ENCODE measurements at regions not wholly inside any gene's neighbourhood (a gene's known extent, or its start where the extent isn't known, plus 50 kb on each side); places are given as distances from the start of the nearest gene placed in this dataset.

GRCh38 chr6:119891206-119891605 is 541.6 kb upstream of the MAN1A1 start:
- no peaks in the 10 kb centered on the region for H3K4me1 ChIP-seq (ENCODE audit: insufficient read depth, low read length, poor library complexity, severe bottlenecking)
- DNase-seq (ENCODE audit: low spot score) = no peak
- no peak overlapping the region for H3K27ac ChIP-seq (ENCODE audit: low read depth, low read length, poor library complexity, severe bottlenecking)
- ChIA-PET POLR2A (ENCODE audit: low non-redundant PET) (no interaction called here), CTCF (no interaction called here)
- H3K36me3 ChIP-seq (ENCODE audit: insufficient read depth, low read length, poor library complexity, severe bottlenecking) = no peaks in the 10 kb centered on the region
- BruUV-seq (replicated peaks) = no TSS peak
- H3K9me3 ChIP-seq (ENCODE audit: low read depth, low read length, poor library complexity, severe bottlenecking) = no peaks in the 10 kb centered on the region
- TF ChIP-seq CTCF (conservative IDR thresholded peaks at IDR 0.05; ENCODE audit: low read depth, low read length) = no peak
- TF ChIP-seq EZH2 (IDR thresholded peaks at IDR 0.05; ENCODE audit: borderline replicate concordance, low read depth, low read length, poor library complexity, severe bottlenecking) = no peak
- intact Hi-C loops (cut with micrococcal nuclease; ENCODE audit: unreplicated experiment) = no loop called here
- no peaks in the 10 kb centered on the region for H3K27me3 ChIP-seq (replicated peaks; ENCODE audit: insufficient read depth, low read depth, low read length, poor library complexity)
- no peak overlapping the region for H3K4me3 ChIP-seq (ENCODE audit: low read depth, low read length, poor library complexity, severe bottlenecking)

- POLR2A ChIA-PET (ENCODE audit: low non-redundant PET) = no interaction called here
- DNase-seq (ENCODE audit: low spot score) = no peak
- Histone ChIP-seq H3K36me3 (ENCODE audit: insufficient read depth, low read length, poor library complexity, severe bottlenecking) (no peaks in the 10 kb centered on the region), H3K27me3 (replicated peaks; ENCODE audit: insufficient read depth, low read depth, low read length, poor library complexity) (no peaks in the 10 kb centered on the region), H3K9me3 (ENCODE audit: low read depth, low read length, poor library complexity, severe bottlenecking) (no peaks in the 10 kb centered on the region), H3K4me3 (ENCODE audit: low read depth, low read length, poor library complexity, severe bottlenecking) (no peak overlapping the region), H3K4me1 (ENCODE audit: insufficient read depth, low read length, poor library complexity, severe bottlenecking) (no peaks in the 10 kb centered on the region), H3K27ac (ENCODE audit: low read depth, low read length, poor library complexity, severe bottlenecking) (no peak overlapping the region)
- intact Hi-C loops (cut with micrococcal nuclease; ENCODE audit: unreplicated experiment) = no loop called here
- CTCF ChIA-PET = no interaction called here
- TF ChIP-seq EZH2 (IDR thresholded peaks at IDR 0.05; ENCODE audit: borderline replicate concordance, low read depth, low read length, poor library complexity, severe bottlenecking) (no peak), CTCF (conservative IDR thresholded peaks at IDR 0.05; ENCODE audit: low read depth, low read length) (no peak)
- BruUV-seq (replicated peaks) = no TSS peak
These were observed 540.9 kb upstream of the MAN1A1 start for GRCh38 chr6:119890470-119890869.

GRCh38 chr6:119887666-119888065 is 538.1 kb upstream of the MAN1A1 start:
- intact Hi-C loops (cut with micrococcal nuclease; ENCODE audit: unreplicated experiment) = no loop called here
- Histone ChIP-seq H3K9me3 (ENCODE audit: low read depth, low read length, poor library complexity, severe bottlenecking) (no peaks in the 10 kb centered on the region), H3K27me3 (replicated peaks; ENCODE audit: insufficient read depth, low read depth, low read length, poor library complexity) (no peaks in the 10 kb centered on the region), H3K27ac (ENCODE audit: low read depth, low read length, poor library complexity, severe bottlenecking) (no peak overlapping the region), H3K4me3 (ENCODE audit: low read depth, low read length, poor library complexity, severe bottlenecking) (no peak overlapping the region), H3K36me3 (ENCODE audit: insufficient read depth, low read length, poor library complexity, severe bottlenecking) (no peaks in the 10 kb centered on the region), H3K4me1 (ENCODE audit: insufficient read depth, low read length, poor library complexity, severe bottlenecking) (no peaks in the 10 kb centered on the region)
- POLR2A ChIA-PET (ENCODE audit: low non-redundant PET) = no interaction called here
- BruUV-seq (replicated peaks) = no TSS peak
- DNase-seq (ENCODE audit: low spot score) = no peak
- CTCF ChIA-PET = no interaction called here
- TF ChIP-seq EZH2 (IDR thresholded peaks at IDR 0.05; ENCODE audit: borderline replicate concordance, low read depth, low read length, poor library complexity, severe bottlenecking) (no peak), CTCF (conservative IDR thresholded peaks at IDR 0.05; ENCODE audit: low read depth, low read length) (no peak)
